ENCODE measurements at regions not wholly inside any gene's neighbourhood (a gene's known extent, or its start where the extent isn't known, plus 50 kb on each side); places are given as distances from the start of the nearest gene placed in this dataset.

DNA sequence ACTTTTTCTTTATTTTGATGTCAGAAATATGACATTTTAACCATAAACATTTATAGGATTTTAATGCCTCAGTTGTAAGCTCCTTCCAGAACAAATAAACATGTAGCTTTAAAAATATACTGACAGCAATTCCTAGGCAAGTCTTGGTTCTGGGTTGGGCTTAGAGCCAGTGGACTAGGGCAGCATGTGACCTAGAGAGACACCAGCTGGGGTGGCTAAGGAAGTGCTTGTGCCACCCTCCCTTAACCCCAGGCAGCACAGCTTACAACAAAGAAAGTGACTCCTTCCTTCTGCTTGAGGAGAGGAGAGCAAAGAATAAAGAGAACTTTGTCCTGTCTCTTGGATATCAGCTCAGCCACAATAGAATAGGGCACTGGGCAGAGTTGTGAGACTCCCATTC is 61.6 kb upstream of the KTN1 start:
- TF ChIP-seq POLR2A (IDR thresholded peaks at IDR 0.05) = no peak
- TF ChIP-seq, protein P1, sequence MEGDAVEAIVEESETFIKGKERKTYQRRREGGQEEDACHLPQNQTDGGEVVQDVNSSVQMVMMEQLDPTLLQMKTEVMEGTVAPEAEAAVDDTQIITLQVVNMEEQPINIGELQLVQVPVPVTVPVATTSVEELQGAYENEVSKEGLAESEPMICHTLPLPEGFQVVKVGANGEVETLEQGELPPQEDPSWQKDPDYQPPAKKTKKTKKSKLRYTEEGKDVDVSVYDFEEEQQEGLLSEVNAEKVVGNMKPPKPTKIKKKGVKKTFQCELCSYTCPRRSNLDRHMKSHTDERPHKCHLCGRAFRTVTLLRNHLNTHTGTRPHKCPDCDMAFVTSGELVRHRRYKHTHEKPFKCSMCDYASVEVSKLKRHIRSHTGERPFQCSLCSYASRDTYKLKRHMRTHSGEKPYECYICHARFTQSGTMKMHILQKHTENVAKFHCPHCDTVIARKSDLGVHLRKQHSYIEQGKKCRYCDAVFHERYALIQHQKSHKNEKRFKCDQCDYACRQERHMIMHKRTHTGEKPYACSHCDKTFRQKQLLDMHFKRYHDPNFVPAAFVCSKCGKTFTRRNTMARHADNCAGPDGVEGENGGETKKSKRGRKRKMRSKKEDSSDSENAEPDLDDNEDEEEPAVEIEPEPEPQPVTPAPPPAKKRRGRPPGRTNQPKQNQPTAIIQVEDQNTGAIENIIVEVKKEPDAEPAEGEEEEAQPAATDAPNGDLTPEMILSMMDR (IDR thresholded peaks at IDR 0.05) = no peak
